Choroid plexus epithelial cell (primary cell): ENCODE measurements at regions not wholly inside any gene's neighbourhood (a gene's known extent, or its start where the extent isn't known, plus 50 kb on each side); places are given as distances from the start of the nearest gene placed in this dataset.

Experiments
- DNase-seq: peaks from one replicate; pipeline ENCODE4 v3.0.0-alpha.2; 2010; ENCODE audit warnings: low read depth
- H3K4me3 ChIP-seq: 2 replicates; pipeline ENCODE4 v1.5.1; 2011; ENCODE audit warnings: low read depth, mild to moderate bottlenecking, control low read depth, low read length, moderate library complexity
- CTCF ChIP-seq: conservative IDR thresholded peaks from 2 replicates; pipeline ENCODE4 v1.5.1; 2011; ENCODE audit warnings: low read depth, mild to moderate bottlenecking, control low read depth, inconsistent platforms, low read length, moderate library complexity

GRCh38 chr1:80847904-80848303, 952.8 kb upstream of the ADGRL2 start:
- H3K4me3 ChIP-seq, result no peak overlapping the region
- no peak for DNase-seq
- no peak for TF ChIP-seq CTCF

GRCh38 chr1:80846966-80847365, 953.8 kb upstream of the ADGRL2 start:
- no peak for DNase-seq
- no peak for TF ChIP-seq CTCF
- no peak overlapping the region for H3K4me3 ChIP-seq

- no peak for TF ChIP-seq CTCF
- H3K4me3 ChIP-seq, result no peak overlapping the region
- DNase-seq, result no peak
Observed at GRCh38 chr1:80842796-80843195, 957.9 kb upstream of the ADGRL2 start.

- no peak for DNase-seq
- TF ChIP-seq CTCF, result no peak
- H3K4me3 ChIP-seq, result no peak overlapping the region
Observed at GRCh38 chr1:80841261-80841660, 959.5 kb upstream of the ADGRL2 start.

- no peak for DNase-seq
- H3K4me3 ChIP-seq, result no peak overlapping the region
- TF ChIP-seq CTCF, result no peak
Observed at GRCh38 chr1:80837066-80837465, 963.7 kb upstream of the ADGRL2 start.

- no peak for DNase-seq
- no peak overlapping the region for H3K4me3 ChIP-seq
- TF ChIP-seq CTCF, result no peak
Observed at GRCh38 chr1:80836505-80836904, 964.2 kb upstream of the ADGRL2 start.

- no peak overlapping the region for H3K4me3 ChIP-seq
- DNase-seq, result no peak
- no peak for TF ChIP-seq CTCF
Observed at GRCh38 chr1:80827666-80828065, 973.1 kb upstream of the ADGRL2 start.
